ENCODE measurements at regions not wholly inside any gene's neighbourhood (a gene's known extent, or its start where the extent isn't known, plus 50 kb on each side); places are given as distances from the start of the nearest gene placed in this dataset.
"Not testable (repeated sequence)": the region's sequence is repeated elsewhere in the genome, so short reads cannot be mapped to it uniquely, and the experiment has no call there.

DNA sequence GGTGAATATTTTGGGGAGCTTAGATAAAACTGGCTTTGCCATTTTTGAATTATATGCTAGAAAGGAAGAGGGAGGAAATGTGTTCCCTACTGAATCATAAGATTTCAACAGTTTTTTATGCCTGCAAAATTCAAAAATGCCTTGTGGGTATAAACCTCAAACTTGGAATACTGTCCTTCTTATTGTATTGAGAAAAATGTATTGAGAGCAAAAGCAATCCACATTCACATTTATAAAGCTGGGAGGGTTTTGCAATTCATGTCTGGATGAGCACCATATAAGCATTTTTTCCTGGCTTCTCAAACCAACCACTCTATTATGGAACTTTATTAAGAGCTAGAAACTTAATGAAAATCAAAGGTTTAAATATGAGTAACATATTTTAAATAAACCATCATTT is 289.8 kb downstream of the PCDH7 start:
- H3K4me1 Mint-ChIP-seq: no peaks in the 10 kb centered on the region
- ATAC-seq: no peak
- ChIA-PET CTCF (no interaction called here), POLR2A (no interaction called here)
- H3K9me3 Mint-ChIP-seq (ENCODE audit: low read depth): peaks cover 2% of the 10 kb centered on the region
- H3K36me3 Mint-ChIP-seq (ENCODE audit: low read depth): no peaks in the 10 kb centered on the region
- H3K27me3 Mint-ChIP-seq: no peaks in the 10 kb centered on the region
- DNase-seq: no peak
- H3K27ac Mint-ChIP-seq: no peak overlapping the region
- intact Hi-C loops (cut with DNase I, micrococcal nuclease): no loop called here
- no peak overlapping the region for H3K4me3 Mint-ChIP-seq

DNA sequence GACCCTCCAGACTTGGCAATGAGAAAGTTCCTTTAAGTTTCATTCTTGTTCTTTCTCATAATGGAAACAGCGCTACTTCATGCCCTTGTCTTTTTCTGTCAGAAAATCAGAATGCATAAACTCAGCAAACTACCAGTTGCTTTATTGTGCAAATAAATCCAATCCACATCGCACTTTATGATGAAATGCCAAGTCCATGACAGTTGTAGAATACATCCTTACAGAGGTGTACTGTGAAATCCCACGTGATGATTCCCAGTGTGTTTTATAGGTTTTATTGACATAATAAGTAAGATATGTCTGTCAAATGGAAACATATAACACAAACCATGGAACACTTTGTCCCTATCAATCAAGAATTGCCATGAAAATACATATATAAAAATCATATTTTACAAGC is 295.0 kb downstream of the PCDH7 start:
- Mint-ChIP-seq H3K4me3 (no peak overlapping the region), H3K27ac (no peak overlapping the region), H3K4me1 (no peaks in the 10 kb centered on the region), H3K27me3 (no peaks in the 10 kb centered on the region), H3K36me3 (ENCODE audit: low read depth) (no peaks in the 10 kb centered on the region), H3K9me3 (ENCODE audit: low read depth) (peaks cover 4% of the 10 kb centered on the region)
- CTCF ChIA-PET: no interaction called here
- intact Hi-C loops (cut with DNase I, micrococcal nuclease): no loop called here
- DNase-seq (no peak), ATAC-seq (no peak)
- POLR2A ChIA-PET: no interaction called here

DNA sequence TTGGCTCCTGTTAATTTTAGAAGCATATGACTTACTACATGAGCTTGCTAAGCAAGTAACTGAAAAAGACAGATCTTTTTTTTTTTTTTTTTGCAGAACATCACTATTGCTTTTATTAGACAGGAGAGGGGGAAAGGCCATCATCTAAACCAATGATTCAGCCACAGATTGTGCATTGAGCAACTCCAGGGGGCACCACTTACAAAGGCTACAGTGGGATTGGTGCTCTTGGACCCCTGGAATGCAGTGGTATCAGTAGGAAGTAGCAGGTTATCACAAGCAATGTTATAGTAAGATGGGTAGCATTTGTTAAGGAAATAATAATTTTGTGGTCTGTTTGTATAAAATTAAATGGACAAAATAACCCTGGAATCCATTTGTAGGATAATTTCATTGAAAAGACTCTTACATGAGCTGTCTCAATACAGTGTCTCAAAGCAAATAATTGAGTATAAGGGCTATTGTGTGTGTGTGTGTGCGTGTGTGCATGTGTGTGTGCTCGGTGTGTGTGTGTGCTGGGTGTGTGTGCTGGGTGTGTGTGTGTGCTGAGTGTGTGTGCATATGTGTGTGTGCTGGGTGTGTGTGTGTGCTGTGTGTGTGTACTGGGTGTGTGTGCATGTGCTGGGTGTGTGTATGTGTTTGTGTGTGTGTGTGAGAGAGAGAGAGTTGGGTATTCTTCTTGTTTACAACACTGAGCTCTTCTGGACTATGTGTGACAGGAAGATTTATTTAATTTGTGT is 296.3 kb downstream of the PCDH7 start:
- ATAC-seq (no peak), DNase-seq (no peak)
- Mint-ChIP-seq H3K36me3 (ENCODE audit: low read depth) (no peaks in the 10 kb centered on the region), H3K9me3 (ENCODE audit: low read depth) (peaks cover 4% of the 10 kb centered on the region), H3K27ac (no peak overlapping the region), H3K27me3 (no peaks in the 10 kb centered on the region), H3K4me3 (no peak overlapping the region), H3K4me1 (no peaks in the 10 kb centered on the region)
- intact Hi-C loops (cut with DNase I, micrococcal nuclease): no loop called here
- POLR2A ChIA-PET: no interaction called here
- CTCF ChIA-PET: no interaction called here

DNA sequence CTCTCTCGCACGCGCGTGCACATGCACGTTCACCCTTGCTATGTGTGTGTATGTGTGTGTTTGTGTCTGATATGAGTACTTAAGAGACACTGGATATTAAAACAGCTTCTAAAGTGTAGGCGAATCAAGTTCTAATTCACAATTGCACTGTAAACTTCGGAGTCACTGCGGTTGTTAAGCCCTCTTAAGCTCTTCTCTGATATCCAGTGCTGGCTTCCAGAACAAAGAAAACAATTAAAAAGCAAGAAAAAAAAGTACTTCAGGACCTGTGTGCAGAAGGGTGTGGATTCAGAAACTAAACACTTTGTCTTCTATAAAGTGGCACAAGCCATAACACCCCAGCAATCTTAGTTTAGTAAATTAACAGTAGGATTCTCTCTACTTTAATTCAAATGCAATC is 300.2 kb downstream of the PCDH7 start:
- Mint-ChIP-seq H3K4me3 (no peak overlapping the region), H3K27me3 (no peaks in the 10 kb centered on the region)
- POLR2A ChIA-PET: no interaction called here

DNA sequence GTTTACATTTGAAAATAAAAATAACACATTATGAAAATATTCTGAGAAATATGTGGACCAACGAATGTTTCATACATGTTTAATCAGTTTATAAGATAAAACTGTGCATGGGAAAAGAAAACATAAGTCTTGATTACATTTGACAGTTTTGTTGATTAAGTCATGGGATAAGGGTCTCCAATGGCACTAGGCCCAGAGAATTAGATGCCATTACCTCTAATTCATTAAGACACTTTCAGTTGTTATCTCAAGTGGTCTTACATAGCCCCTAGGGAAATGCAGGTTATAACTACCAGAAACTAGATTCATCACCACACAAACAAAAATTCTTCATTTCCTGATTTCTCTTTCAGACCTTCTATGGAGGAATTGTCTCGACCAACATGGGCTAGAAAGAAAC is 300.8 kb downstream of the PCDH7 start:
- ChIA-PET POLR2A (no interaction called here), CTCF (no interaction called here)
- Mint-ChIP-seq H3K4me1 (no peaks in the 10 kb centered on the region), H3K36me3 (ENCODE audit: low read depth) (no peaks in the 10 kb centered on the region), H3K27me3 (no peaks in the 10 kb centered on the region), H3K9me3 (ENCODE audit: low read depth) (peaks cover 7% of the 10 kb centered on the region), H3K4me3 (no peak overlapping the region), H3K27ac (no peak overlapping the region)
- intact Hi-C loops (cut with DNase I, micrococcal nuclease): no loop called here
- DNase-seq (no peak), ATAC-seq (no peak)

More for the DNA sequence above, 300.2 kb downstream of the PCDH7 start:
- CTCF ChIA-PET: no interaction called here
- DNase-seq (no peak), ATAC-seq (no peak)
- no peaks in the 10 kb centered on the region for H3K4me1 Mint-ChIP-seq
- intact Hi-C loops (cut with DNase I, micrococcal nuclease): no loop called here
- H3K36me3 Mint-ChIP-seq (ENCODE audit: low read depth): no peaks in the 10 kb centered on the region
- H3K9me3 Mint-ChIP-seq (ENCODE audit: low read depth): peaks cover 7% of the 10 kb centered on the region
- no peak overlapping the region for H3K27ac Mint-ChIP-seq

DNA sequence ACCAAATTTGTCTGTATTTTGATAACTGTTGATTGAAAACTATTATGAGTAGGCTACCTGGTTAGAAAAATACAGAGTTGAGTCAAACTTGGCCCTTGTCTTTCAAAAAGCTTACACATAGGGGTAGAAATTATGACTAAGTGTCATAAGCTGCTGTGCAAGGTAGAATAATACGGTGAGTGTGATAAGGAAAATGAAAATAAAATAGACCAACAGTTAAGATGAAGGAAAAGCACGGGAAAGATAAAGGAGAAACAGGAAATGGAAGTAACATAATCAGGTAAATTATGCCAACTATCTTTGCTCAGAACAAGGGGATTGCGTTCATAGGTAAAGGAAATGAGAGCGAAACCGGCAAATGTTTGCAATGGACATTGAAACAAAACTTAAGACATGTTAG is 302.5 kb downstream of the PCDH7 start:
- DNase-seq (no peak), ATAC-seq (no peak)
- intact Hi-C loops (cut with DNase I, micrococcal nuclease): no loop called here
- Mint-ChIP-seq H3K9me3 (ENCODE audit: low read depth) (peaks cover 2% of the 10 kb centered on the region), H3K27me3 (no peaks in the 10 kb centered on the region), H3K27ac (no peak overlapping the region), H3K4me1 (no peaks in the 10 kb centered on the region), H3K4me3 (no peak overlapping the region), H3K36me3 (ENCODE audit: low read depth) (no peaks in the 10 kb centered on the region)
- ChIA-PET CTCF (no interaction called here), POLR2A (no interaction called here)

DNA sequence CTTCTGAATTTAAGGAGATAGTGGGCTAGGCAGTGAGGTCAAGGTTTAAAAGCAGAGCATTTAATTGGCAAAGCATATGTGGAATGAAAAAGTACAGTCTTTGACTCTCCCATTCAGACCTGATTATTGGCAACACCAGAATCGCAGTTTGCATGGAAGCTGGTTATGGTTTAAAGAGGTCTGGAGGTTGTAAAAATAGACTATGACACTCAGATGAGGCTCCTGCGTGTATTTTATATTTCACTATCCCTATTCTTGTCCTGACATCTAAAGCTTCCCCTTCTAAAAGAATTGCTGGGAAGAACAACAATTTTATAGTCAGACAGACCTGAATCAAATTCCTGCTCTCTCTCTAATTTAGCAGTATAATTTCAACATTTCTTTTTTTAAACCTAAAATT is 302.9 kb downstream of the PCDH7 start:
- no peaks in the 10 kb centered on the region for H3K4me1 Mint-ChIP-seq
- no peak overlapping the region for H3K4me3 Mint-ChIP-seq
- no peaks in the 10 kb centered on the region for H3K36me3 Mint-ChIP-seq (ENCODE audit: low read depth)
- peaks cover 2% of the 10 kb centered on the region for H3K9me3 Mint-ChIP-seq (ENCODE audit: low read depth)
- intact Hi-C loops (cut with DNase I, micrococcal nuclease): no loop called here
- POLR2A ChIA-PET: no interaction called here
- H3K27me3 Mint-ChIP-seq: no peaks in the 10 kb centered on the region
- ATAC-seq (no peak), DNase-seq (no peak)
- H3K27ac Mint-ChIP-seq: no peak overlapping the region
- CTCF ChIA-PET: no interaction called here

DNA sequence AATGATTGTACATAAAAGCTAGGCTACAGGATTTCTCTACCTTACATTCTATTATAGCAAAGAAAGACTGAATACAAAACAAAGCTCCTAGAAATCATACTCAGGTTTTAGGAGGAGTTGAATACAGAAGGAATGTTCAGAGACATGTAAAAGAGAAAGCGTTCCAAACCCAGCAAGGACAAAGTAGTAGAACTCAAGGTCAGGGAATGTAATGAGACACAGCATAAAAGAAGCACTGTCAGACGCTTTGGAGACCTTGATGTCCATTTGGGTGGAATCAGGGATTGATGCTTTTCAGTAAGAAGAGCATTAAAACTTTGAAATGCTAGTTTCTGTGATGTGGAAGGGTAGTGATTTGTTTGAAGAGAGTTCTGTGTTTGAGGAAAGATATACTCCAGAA is 303.6 kb downstream of the PCDH7 start:
- intact Hi-C loops (cut with DNase I, micrococcal nuclease): no loop called here
- POLR2A ChIA-PET: no interaction called here
- Mint-ChIP-seq H3K4me1 (no peaks in the 10 kb centered on the region), H3K36me3 (ENCODE audit: low read depth) (no peaks in the 10 kb centered on the region), H3K9me3 (ENCODE audit: low read depth) (peaks cover 2% of the 10 kb centered on the region), H3K27me3 (no peaks in the 10 kb centered on the region), H3K27ac (no peak overlapping the region), H3K4me3 (no peak overlapping the region)
- DNase-seq (no peak), ATAC-seq (no peak)
- CTCF ChIA-PET: no interaction called here

DNA sequence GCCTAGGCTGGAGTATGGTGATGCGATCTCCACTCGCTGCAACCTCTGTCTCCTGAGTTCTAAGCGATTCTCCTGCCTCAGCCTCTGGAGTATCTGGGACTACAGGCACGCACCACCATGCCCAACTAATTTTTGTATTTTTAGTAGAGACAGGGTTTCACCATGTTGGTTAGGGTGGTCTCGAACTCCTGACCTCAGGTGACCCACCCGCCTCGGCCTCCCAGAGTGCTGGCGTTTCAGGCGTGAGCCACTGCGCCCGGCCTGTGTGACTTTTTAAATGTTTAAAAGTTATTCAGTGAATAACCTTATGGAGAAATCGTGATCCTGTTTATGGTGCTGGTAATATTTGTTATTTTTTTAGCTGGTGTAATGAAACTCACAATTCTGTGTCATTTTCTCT is 304.6 kb downstream of the PCDH7 start:
- H3K27me3 Mint-ChIP-seq; POLR2A ChIA-PET; ATAC-seq; H3K4me1 Mint-ChIP-seq; H3K36me3 Mint-ChIP-seq (ENCODE audit: low read depth); H3K27ac Mint-ChIP-seq; H3K9me3 Mint-ChIP-seq (ENCODE audit: low read depth); intact Hi-C loops (cut with DNase I, micrococcal nuclease); CTCF ChIA-PET; H3K4me3 Mint-ChIP-seq; DNase-seq: not testable (repeated sequence)

DNA sequence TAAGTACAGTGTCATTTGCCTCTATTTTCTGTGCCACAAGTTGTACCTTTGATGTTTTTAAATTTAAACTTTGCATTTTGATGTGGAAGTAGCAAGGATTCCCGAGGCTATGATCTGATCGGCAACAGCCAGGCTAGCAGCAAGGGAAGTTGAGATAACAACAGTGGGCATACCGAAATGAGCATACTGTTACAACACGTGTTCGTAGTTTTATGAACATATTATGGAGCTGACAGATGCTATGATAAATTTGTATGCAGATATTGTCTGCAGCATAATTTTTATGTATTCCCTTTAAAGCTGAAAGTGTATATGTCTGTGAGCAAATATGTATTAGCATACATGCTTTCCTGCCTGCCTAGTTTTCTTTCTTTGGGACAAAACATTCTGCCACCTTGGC is 306.1 kb downstream of the PCDH7 start:
- ChIA-PET CTCF (no interaction called here), POLR2A (no interaction called here)
- no peaks in the 10 kb centered on the region for H3K4me1 Mint-ChIP-seq
- DNase-seq (no peak), ATAC-seq (no peak)
- intact Hi-C loops (cut with DNase I, micrococcal nuclease): no loop called here
- H3K9me3 Mint-ChIP-seq (ENCODE audit: low read depth): peaks cover 6% of the 10 kb centered on the region
- H3K27ac Mint-ChIP-seq: no peak overlapping the region
- H3K36me3 Mint-ChIP-seq (ENCODE audit: low read depth): no peaks in the 10 kb centered on the region
- no peaks in the 10 kb centered on the region for H3K27me3 Mint-ChIP-seq
- no peak overlapping the region for H3K4me3 Mint-ChIP-seq

DNA sequence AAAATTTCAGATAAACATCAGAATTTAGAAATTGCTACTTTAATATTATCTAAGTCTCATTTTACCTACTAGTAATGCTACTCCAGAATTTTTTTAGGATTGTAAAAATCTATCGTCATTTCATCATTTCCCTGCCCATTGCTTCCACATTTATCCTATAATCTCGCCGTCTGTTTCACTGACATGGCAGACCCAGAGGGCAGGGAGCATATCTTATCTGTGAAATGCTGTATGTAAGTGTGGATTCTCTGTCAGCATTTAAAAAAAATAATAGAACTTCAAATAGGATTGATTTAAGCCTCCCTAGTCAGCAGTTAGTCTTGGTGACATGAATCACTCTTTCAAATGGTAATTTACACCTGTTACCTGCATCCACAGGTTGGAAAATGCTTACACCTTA is 314.4 kb downstream of the PCDH7 start:
- DNase-seq (no peak), ATAC-seq (no peak)
- H3K4me3 Mint-ChIP-seq: no peak overlapping the region
- no peaks in the 10 kb centered on the region for H3K36me3 Mint-ChIP-seq (ENCODE audit: low read depth)
- intact Hi-C loops (cut with DNase I, micrococcal nuclease): no loop called here
- no peaks in the 10 kb centered on the region for H3K4me1 Mint-ChIP-seq
- ChIA-PET CTCF (no interaction called here), POLR2A (no interaction called here)
- no peak overlapping the region for H3K27ac Mint-ChIP-seq
- H3K27me3 Mint-ChIP-seq: no peaks in the 10 kb centered on the region
- peaks cover 5% of the 10 kb centered on the region for H3K9me3 Mint-ChIP-seq (ENCODE audit: low read depth)

DNA sequence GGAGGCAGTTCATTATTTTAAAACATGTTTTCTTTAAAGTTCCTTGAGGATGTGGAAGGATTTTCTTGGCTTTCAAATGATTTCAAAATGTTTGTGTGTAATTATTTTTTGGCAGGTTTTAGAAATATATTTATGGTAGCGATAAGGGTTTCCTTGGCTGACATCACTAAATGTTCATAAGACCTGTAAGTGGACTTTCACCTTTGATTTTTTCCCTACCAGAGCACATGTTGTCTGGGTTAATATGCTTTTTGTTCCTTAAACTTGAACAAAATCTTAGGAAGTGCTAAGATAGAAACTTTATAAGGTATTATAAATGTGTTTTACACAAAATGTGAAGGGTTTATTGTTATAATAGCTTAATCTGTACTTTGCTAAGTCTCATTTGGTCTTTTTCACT is 315.6 kb downstream of the PCDH7 start:
- DNase-seq (no peak), ATAC-seq (no peak)
- Mint-ChIP-seq H3K27me3 (no peaks in the 10 kb centered on the region), H3K27ac (no peak overlapping the region), H3K9me3 (ENCODE audit: low read depth) (peaks cover 5% of the 10 kb centered on the region), H3K4me3 (no peak overlapping the region), H3K4me1 (no peaks in the 10 kb centered on the region), H3K36me3 (ENCODE audit: low read depth) (no peaks in the 10 kb centered on the region)
- intact Hi-C loops (cut with DNase I, micrococcal nuclease): no loop called here
- POLR2A ChIA-PET: no interaction called here
- CTCF ChIA-PET: no interaction called here

DNA sequence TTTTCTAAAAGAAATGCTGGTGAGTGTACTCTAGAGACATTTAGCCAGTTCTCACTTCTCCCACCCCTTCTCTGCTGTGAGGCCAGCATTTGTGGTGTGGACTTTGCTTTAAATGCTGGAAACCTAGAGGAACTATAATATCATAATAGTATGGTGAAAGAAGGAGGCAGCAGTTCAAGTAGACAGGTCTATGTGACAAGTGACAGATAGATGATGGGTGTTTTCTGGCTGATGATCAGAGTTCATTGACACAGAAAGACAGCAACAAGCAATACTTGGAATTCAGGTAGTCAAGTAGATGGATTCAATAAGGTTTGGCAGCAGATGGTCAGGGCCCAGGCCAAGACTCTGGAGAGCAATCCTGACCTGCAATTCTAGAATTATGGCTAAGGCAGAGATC is 317.5 kb downstream of the PCDH7 start:
- intact Hi-C loops (cut with DNase I, micrococcal nuclease): no loop called here
- Mint-ChIP-seq H3K36me3 (ENCODE audit: low read depth) (no peaks in the 10 kb centered on the region), H3K27me3 (no peaks in the 10 kb centered on the region), H3K9me3 (ENCODE audit: low read depth) (peaks cover 2% of the 10 kb centered on the region), H3K4me3 (no peak overlapping the region), H3K4me1 (no peaks in the 10 kb centered on the region), H3K27ac (no peak overlapping the region)
- POLR2A ChIA-PET: no interaction called here
- no peak for ATAC-seq
- CTCF ChIA-PET: no interaction called here
- no peak for DNase-seq
